Hypothalamus (tissue), 51 donors: ENCODE measurements at regions not wholly inside any gene's neighbourhood (a gene's known extent, or its start where the extent isn't known, plus 50 kb on each side); places are given as distances from the start of the nearest gene placed in this dataset.

ENCODE experiments used
- DNase-seq, 51 donors: peaks; one replicate each; lab custom pipeline; 2025; lab: John Stamatoyannopoulos, UW

DNA sequence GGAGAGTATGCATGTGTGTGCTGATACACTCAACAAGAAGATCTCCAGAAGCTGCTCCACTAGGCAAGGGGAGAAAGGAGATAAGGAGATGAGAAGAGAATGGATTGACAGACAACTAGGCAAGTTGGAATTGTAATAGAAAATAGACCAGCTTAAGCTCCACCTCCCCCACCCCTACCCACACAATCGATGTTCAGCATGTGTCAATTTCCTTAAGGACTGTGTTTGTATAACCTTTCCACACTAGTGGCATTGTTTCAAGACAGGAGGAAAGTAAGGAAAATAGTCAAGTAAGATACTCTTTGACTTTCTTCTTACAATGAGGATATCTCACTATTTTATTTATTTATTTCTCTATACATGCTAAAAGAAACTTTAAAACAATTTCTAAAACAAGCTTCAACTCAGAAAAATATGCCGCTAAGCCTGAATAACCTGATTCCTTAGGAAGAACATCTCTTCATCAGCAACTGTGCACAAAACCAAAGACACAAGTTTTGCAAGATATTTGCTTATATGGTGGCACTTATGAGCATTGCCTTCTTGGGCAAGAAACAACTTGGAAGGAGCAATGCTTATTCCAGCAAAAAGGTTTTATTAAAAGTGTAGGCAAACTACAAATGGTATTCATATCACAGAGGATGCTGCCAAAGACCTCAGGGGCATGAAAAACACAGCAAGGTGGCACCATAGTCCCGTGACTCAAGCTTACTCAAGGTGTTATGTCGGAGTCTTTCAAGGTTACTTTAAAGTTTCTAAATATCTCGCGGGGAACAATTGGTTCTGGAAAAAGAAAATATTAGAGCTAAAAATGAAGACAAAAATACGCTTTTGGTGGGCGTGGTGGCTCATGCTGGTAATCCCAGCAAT lies 249.1 kb downstream of the COL12A1 start:
- DNase-seq, result no peak

DNA sequence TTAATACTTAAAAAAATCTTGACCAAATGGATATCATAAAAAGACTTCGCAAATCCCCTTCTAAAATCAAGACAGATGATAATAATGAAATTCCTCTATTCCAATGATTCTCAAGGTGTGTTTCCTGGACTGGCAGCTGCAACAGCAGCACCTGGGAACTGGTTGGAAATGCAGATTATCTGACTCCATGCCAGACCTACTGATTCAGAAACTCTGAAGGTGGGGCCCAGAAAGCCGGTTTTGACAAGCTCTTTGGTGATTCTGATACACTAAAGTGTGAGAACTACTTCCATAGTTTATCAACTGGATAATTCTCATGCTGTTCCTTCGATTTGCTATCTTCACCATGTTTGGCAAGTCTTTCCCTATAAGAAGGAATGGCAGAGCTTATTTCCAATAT lies 252.1 kb downstream of the COL12A1 start:
- no peak for DNase-seq

DNA sequence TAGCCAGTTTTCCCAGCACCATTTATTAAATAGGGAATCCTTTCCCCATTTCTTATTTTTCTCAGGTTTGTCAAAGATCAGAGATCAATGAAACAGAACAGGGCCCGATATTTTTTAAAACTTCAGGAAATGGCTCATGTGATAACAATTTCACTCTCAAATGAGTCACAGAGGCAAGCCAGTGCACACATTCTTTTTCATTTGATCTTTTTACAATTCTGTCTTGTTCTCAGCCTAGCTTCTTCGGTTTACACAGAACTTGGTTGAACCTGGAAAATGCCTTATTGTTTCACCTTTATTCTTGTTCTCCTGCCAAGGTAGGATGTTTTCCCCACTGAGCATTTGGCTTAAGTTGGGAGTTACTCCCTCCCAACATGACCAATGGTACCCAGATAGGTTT lies 258.9 kb downstream of the COL12A1 start:
- no peak for DNase-seq

GRCh38 chr6:74942130-74942529 lies 263.7 kb downstream of the COL12A1 start:
- DNase-seq, result no peak

GRCh38 chr6:74941424-74941823 lies 264.4 kb downstream of the COL12A1 start:
- no peak for DNase-seq

GRCh38 chr6:74939721-74940620 lies 265.9 kb downstream of the COL12A1 start:
- no peak for DNase-seq

- no peak for DNase-seq
These were observed 266.6 kb downstream of the COL12A1 start for GRCh38 chr6:74939151-74939708.

- DNase-seq, result no peak
These were observed 267.9 kb downstream of the COL12A1 start for GRCh38 chr6:74937936-74938335.

DNA sequence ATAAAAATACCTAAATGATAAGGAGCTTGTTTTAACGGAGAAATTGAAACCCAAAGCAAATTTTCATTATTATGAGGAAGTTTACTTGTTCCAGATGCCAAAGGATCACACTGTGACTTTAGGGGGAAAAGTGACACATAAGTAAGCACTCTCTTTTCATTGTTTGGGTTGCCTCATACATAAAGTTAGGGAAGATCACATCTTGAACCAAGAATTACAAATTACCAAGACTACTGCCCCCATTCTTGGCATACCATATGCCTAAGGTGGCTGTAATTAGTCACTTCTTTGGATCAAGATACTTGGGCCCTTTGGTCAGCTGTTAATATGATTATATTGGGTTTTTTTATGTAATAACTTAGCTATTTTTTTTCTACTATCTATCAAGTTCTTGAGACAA lies 269.0 kb downstream of the COL12A1 start:
- no peak for DNase-seq

GRCh38 chr6:74932232-74932888 lies 273.5 kb downstream of the COL12A1 start:
- DNase-seq, result no peak

GRCh38 chr6:74931558-74931957 lies 274.3 kb downstream of the COL12A1 start:
- no peak for DNase-seq

GRCh38 chr6:74928203-74928602 lies 277.6 kb downstream of the COL12A1 start:
- DNase-seq, result no peak

DNA sequence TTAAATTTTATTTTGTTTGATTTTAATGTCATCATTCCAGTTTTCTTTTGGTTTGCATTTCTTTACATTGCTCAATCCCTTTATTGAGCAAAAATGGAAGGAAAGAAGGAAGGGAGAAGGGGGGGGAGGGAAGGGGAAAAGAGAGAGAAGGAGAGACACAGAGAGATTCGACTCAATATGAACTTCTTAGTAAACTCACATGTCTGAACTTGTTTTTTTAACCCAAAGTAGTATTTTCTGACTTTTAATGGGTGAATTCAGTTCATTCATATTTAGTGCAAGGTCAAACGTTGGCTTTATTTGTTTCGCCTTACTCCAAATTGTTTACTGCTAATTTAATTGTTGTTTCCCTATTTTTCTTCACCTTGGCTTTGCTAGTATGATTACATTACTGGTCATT lies 278.6 kb downstream of the COL12A1 start:
- DNase-seq, result no peak

- no peak for DNase-seq
These were observed 280.2 kb downstream of the COL12A1 start for GRCh38 chr6:74925683-74926082.

DNA sequence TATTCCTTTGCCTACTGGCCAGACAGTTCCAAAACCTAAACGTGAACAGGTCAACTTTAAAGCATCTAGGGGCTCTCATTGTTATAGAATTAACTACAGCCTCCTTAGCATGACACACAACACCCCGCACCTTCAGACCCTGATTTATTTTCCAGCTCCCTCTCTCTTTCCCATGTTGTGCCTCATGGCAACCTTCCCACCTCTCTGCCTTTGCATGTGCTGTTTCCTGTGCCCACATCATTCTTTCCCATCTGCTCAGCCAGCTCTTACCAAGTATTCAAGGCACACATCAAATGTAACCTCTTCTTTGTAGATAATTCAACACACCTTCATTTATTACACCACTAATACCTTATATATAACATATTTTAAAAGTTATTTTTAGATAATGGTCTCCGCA lies 291.0 kb downstream of the COL12A1 start:
- DNase-seq, result no peak

GRCh38 chr6:74912234-74912633 lies 293.6 kb downstream of the COL12A1 start:
- no peak for DNase-seq

- DNase-seq, result no peak
These were observed 303.0 kb downstream of the COL12A1 start for GRCh38 chr6:74902846-74903245.

- DNase-seq, result no peak
These were observed 303.8 kb downstream of the COL12A1 start for GRCh38 chr6:74902089-74902488.

DNA sequence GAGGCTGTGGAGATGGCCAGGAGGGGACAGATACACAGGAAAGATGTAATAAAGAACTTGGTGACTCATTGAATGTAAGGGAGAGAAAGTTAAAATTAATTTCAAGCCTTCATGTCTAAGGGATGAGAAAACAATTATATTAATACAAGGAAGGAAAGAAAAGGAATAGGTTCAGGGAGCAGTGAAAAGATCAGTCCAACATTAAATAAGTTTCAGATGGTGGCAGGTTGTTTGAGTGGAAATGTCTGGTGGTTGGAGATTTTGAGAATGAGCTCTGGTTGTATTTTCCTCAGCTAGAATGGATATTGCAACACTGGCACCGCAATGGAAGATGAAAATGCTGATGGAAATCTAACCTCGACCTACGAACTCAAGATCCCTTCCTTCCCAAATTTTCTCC lies 304.3 kb downstream of the COL12A1 start:
- no peak for DNase-seq

DNA sequence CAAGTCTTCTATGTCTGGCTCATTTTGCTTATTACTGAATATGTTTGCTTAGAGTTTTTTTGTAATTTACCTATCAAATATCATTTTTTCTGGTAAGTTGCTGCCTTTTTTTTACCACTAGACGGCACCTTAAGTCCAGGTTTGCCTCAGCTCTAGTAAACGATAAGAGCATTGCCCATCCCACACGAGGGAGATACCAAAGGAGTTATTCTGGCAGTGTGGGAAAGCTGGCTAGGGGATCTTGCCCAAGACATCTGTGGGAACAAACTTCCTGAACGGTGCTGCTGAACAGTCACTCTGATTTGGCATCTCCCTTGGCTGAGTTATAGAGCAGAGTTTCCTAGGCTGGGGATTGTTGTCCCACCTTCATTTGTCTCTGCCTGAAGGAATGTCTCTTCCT lies 306.4 kb downstream of the COL12A1 start:
- DNase-seq, result no peak

DNA sequence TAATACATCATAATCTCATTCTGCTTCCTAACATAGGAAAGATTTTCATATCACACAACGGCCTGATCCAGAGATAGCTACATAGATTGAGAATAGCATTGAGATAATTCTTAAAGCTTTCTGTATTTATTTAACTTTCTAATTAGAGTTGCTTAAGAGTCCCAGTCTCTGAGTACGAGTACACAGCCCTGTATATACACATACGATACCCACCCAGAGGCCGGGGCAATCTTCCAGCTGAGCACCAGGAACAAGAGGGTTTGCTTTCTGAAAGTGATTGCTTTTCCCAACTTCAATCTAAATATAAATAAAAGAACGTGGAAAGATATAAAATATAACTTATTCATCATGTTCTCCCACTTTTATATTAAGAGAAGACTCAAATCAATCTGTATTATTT lies 313.8 kb downstream of the COL12A1 start:
- DNase-seq, result no peak
